Stimulated activated CD4-positive, alpha-beta T cell treated with anti-CD3 and anti-CD28 coated beads, Interleukin-4, amount 100 ng/mL, for 4 hours (primary cell): ENCODE measurements at regions not wholly inside any gene's neighbourhood (a gene's known extent, or its start where the extent isn't known, plus 50 kb on each side); places are given as distances from the start of the nearest gene placed in this dataset.
"Not testable (repeated sequence)": the region's sequence is repeated elsewhere in the genome, so short reads cannot be mapped to it uniquely, and the experiment has no call there.

Experiments
- DNase-seq, 2 experiments: peaks; one replicate each; pipeline ENCODE4 v3.0.0-alpha.2; 2020

DNA sequence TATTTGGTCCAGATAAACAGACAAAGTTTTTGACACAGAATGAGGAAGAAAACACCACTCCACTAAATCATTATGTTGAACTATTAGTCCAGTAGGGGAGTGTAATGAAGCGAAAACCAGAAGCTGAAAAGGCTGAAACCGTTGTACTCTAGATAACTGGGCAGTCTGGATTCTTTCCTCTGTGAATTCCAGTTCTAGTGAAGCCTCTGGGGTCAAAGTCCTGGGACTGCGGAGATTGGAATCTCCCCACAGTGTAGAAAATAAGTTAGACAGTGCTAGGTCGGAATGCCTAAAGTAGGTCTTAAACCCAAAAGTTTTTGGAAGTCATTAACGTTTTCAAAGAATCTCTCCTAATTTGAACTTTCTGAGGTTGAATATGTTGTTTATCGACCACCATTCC, 1589.9 kb downstream of the REEP3 start:
- DNase-seq: not testable (repeated sequence)

DNA sequence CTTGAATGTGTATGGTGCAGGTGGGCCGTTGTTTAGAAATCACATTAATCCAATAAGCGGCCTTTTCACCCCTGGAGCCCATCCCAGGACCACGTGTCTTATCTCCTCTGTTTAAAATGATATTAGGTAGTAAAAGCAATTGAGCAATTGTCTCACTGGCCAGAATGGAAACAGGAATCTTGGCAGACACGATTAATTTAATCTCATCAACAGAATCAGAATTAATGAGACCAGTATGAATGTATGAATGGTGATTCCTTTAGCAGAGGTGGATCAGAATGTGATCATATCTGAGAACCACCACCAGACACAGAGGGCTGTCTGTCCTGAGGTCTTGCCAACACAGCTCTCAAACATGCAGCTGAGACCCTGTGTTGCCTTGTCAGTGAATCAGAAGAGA, 1591.4 kb downstream of the REEP3 start:
- no peak for DNase-seq

- DNase-seq: no peak
Measured at GRCh38 chr10:65123120-65123519, 1601.9 kb downstream of the REEP3 start.

DNA sequence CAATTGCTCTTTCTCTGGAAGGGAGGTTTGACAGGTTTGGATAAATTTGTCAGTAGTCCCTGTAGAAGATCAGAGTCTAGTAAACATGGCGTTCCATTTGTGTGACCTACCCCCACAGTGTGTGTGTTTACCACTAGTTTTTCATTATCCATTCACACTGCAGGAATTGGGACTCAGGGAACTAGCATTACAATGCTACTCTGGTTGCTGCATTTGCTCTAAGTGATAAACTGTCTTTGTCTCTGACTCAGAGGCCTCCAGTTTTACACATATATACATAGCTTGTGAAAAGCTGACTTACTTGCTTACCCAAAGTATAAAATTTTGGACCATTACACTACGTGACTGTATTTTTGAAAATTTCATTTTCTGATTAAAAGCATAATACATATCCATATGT, 1604.0 kb downstream of the REEP3 start:
- DNase-seq: no peak

GRCh38 chr10:65126288-65126687, 1605.1 kb downstream of the REEP3 start:
- no peak for DNase-seq

GRCh38 chr10:65128277-65128676, 1607.1 kb downstream of the REEP3 start:
- DNase-seq: no peak

DNA sequence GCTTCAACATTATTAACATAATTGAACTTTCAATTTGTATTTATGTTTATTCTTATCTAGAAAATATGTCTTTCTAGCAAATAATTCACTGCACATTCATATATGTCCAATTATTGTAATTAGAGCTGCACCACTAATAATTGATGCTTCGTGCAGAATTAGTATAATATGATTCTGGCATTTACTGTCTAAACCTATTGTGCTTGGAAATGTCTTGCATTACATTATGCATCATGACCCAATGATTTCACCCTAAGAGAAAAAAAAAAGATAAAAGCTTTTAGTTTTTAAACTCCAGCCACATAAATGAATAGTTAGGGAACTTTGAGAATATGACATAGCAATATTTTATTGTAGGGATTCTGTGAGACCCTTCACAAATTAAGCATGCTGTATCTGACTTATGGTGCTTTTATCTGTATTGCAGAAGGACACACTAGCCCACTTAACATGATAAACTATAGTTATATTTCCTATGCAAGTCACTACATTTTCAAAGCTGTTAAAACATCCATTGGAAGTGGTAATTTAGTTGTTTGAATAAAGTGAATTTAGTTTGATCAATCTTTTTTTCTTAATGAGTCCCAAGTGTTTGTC, 1609.1 kb downstream of the REEP3 start:
- DNase-seq: no peak

- DNase-seq: no peak
Measured at GRCh38 chr10:65133652-65134051, 1612.5 kb downstream of the REEP3 start.

GRCh38 chr10:65135508-65135907, 1614.3 kb downstream of the REEP3 start:
- DNase-seq: no peak

DNA sequence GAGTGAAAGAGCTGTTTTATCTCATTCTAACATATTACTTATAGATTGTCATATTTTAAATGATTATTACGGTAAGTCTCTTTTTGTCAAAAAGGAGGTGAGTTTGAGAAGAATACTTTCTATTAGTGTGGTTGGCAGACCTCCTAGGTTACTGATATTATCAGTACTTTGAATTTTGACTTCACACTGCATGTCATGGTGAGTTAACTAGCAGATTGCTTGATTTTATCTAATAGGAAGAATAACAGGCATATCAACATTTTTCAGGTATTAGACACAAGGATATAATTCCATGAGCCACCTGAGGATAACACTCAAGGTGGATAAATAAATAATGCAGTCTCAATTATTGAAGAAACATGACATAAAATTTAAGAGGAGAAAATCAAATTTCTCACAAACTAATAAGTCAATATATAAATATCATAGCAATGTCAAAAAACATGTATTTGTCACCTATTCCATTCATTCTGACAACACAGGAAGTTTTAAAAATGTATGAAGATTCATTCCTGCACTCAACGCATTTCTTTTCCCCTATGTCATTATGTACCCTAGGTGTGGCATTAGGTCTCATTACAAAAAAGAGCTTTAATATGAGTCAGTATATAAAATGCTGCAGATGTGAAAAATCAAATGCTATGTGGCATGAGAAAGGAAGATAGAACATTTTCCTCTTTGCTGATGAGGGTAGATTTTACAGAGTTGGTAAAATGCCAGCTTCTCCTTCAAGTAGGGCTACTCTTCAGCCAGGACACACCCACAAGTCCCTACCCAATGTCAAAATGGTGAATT, 1621.6 kb downstream of the REEP3 start:
- no peak for DNase-seq

GRCh38 chr10:65143723-65144122, 1622.5 kb downstream of the REEP3 start:
- no peak for DNase-seq

- no peak for DNase-seq
Measured at GRCh38 chr10:65149878-65150277, 1628.7 kb downstream of the REEP3 start.

GRCh38 chr10:65166272-65166671, 1645.1 kb downstream of the REEP3 start:
- no peak for DNase-seq

DNA sequence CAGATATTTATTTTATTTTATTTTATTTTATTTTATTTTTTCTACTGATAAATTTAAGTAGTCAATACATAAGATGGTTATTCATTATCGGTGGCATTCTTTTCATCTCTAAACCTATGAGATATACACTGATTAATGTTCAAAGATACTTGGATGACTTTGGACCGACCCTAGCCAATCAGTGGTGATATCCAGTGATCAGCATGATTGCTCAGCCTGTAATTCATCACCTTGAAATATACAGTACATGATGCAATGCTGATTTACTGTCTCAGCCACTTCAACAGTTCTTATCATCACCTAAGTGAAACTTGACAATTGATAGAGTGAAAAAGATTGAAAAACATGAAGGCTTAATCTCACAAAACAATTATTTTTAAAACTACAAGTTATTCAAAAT, 1651.0 kb downstream of the REEP3 start:
- no peak for DNase-seq

GRCh38 chr10:65176994-65177393, 1655.8 kb downstream of the REEP3 start:
- no peak for DNase-seq

- DNase-seq: no peak
Measured at GRCh38 chr10:65183236-65183635, 1662.0 kb downstream of the REEP3 start.

DNA sequence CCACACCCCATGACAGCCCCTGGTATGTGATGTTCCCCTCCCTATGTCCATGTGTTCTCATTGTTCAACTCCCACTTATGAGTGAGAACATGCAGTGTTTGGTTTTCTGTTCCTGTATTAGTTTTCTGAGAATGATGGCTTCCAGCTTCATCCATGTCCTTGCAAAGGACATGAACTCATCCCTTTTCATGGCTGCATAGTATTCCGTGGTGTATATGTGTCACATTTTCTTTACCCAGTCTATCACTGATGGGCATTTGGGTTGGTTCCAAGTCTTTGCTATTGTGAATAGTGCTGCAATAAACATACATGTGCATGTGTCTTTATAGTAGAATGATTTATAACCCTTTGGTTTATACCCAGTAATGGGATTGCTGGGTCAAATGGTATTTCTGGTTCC, 1665.5 kb downstream of the REEP3 start:
- not testable (repeated sequence) for DNase-seq

DNA sequence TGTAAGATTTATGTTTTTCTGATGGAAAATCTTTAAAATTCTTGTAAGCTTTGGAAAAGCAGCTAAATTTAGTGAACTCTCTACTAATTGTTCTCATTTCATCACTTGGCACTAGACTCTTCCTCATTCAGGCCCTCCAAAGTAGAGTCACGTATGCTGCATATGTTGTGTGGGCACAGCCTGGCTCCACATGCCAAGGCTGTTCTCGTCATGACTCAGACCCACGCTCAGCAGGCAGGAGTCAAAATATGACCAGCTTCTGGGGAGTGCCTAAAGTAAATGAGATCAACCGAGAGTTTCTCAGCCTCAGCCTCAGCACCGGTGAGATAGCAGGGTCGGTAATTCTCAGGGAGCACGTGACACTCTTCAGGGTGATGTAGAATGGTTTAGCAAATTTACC, 1672.9 kb downstream of the REEP3 start:
- DNase-seq: no peak

DNA sequence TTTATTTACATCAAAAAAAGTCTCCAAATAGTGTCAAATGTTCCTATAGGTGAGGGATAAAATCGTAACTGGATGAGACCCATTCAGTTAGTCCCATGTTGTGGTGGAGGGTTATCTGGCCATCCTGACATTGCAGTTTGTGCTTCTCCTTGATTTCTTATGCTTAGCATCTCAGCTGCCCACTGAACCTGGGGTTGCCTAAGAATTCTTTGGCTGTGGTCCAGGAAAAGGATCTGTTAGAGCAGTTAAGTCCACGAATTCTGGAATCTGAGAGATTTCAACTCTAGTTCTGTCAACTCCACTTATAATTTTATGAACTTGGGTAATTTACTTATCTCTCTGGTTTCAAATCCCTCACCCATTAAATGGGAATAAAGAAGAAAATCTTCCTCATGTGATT, 1673.4 kb downstream of the REEP3 start:
- DNase-seq: no peak

DNA sequence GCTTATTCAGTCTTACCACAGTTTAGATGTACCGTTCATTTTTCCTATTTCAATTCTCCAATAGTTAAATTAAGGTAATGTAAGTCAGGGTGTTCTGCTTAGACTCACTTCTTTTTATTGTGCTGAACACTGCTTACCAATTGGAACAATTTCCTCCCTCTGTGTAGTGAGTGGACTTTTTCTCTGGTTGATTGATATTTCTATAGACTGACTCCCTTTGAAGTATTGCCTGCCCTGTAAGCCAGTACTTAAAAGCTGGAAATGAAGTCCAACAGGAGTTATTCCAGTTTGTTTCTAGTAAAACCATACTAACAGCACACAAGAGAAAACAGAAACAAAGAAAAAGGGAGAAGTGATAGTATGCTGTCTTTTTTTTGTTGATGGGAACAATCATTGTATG, 1674.9 kb downstream of the REEP3 start:
- DNase-seq: no peak

DNA sequence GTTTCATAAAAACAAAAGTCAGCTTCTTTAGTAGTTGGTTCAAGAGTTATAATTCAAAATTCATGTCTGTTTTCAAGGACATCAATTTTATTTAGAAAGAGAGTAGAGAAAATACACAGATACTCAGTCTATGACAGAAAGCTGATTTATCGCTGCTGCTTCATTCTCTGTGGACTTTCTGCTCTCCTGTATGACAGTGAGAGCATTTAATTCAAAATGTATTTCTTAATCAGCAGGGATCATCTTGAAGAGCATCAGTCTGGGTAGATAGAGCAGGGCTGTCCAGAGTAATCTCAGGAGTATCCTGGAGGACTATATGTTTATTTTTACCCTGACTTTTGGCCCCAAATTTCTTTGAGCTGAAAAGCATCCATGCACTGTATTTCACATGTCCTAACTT, 1676.7 kb downstream of the REEP3 start:
- DNase-seq: no peak

- DNase-seq: no peak
Measured at GRCh38 chr10:65201491-65201890, 1680.3 kb downstream of the REEP3 start.

- DNase-seq: no peak
Measured at GRCh38 chr10:65204999-65205398, 1683.8 kb downstream of the REEP3 start.

- no peak for DNase-seq
Measured at GRCh38 chr10:65213170-65213569, 1692.0 kb downstream of the REEP3 start.

- DNase-seq: no peak
Measured at GRCh38 chr10:65219444-65219843, 1698.2 kb downstream of the REEP3 start.
